Heart left ventricle (tissue), 16 donors: ENCODE measurements at regions not wholly inside any gene's neighbourhood (a gene's known extent, or its start where the extent isn't known, plus 50 kb on each side); places are given as distances from the start of the nearest gene placed in this dataset.

Source experiments
- ATAC-seq, 4 donors: fragments of 200-7000 bp; cut with Tn5 transposase; one replicate each; pipeline ENCODE4 v1.9.1; 2020 to 2022; ENCODE audit warnings: moderate library complexity in 4 of 4, mild to moderate bottlenecking in 3 of 4, moderate number of reproducible peaks in 1 of 4
- DNase-seq, 5 donors: peaks; one replicate each; pipeline ENCODE4 v3.0.0-alpha.2; 2020
- H3K27ac ChIP-seq, 12 donors: fragments of 200-600 bp; sonication (generic) in 4 of 12; one replicate each; pipeline versions ENCODE4 v1.5.0 to v1.8.0; 2016 to 2022; ENCODE audit warnings: mild to moderate bottlenecking in 2 of 12
- H3K27me3 ChIP-seq, 9 donors: fragments of 200-600 bp; sonication (generic) in 2 of 9; one replicate each; pipeline versions ENCODE4 v1.5.1 to v1.8.0; 2016 to 2022; ENCODE audit warnings: mild to moderate bottlenecking in 3 of 9
- H3K36me3 ChIP-seq, 9 donors: fragments of 200-600 bp; sonication (generic) in 2 of 9; one replicate each; pipeline versions ENCODE4 v1.5.0 to v1.8.0; 2018 to 2022; ENCODE audit warnings: mild to moderate bottlenecking in 2 of 9
- H3K4me1 ChIP-seq, 12 donors: fragments of 200-600 bp; sonication (generic) in 4 of 12; one replicate each; pipeline versions ENCODE4 v1.5.0 to v1.8.0; 2016 to 2022; ENCODE audit warnings: mild to moderate bottlenecking in 3 of 12
- H3K4me3 ChIP-seq, 12 donors: fragments of 200-600 bp; sonication (generic) in 4 of 12; one replicate each; pipeline versions ENCODE4 v1.5.0 to v1.8.0; 2017 to 2022; ENCODE audit warnings: mild to moderate bottlenecking in 9 of 12, moderate library complexity in 4 of 12
- H3K9me3 ChIP-seq, 12 donors: fragments of 200-600 bp; sonication (generic) in 4 of 12; one replicate each; pipeline versions ENCODE4 v1.5.0 to v1.8.0; 2016 to 2022; ENCODE audit warnings: mild to moderate bottlenecking in 1 of 12
- CTCF ChIP-seq, 12 donors: fragments of 200-600 bp; sonication (generic) in 4 of 12; IDR thresholded peaks; one replicate each; pipeline versions ENCODE4 v1.5.0 to v1.8.0; 2018 to 2022; ENCODE audit warnings: antibody characterized with exemption in 12 of 12, mild to moderate bottlenecking in 5 of 12
- POLR2A ChIP-seq, 2 donors: fragments of 450-650 bp; IDR thresholded peaks; one replicate each; pipeline ENCODE4 v1.6.1; 2017; ENCODE audit warnings: antibody characterized with exemption in 2 of 2, mild to moderate bottlenecking in 2 of 2, moderate library complexity in 2 of 2
- WGBS, 4 donors: extraction: QIAGEN DNeasy Blood & Tissue Kit in 2 of 4; methylation state at CpG; one replicate each; pipeline versions ENCODE4 v1.1.5 to v1.1.7; 2013 to 2018; 5-methylcytosine and 5-hydroxymethylcytosine counted together
- intact Hi-C, 10 donors: fragments of 100-400 bp; cut with DNase I; formaldehyde crosslinking; loops; one replicate each; pipeline versions ENCODE4 v1.11.1 to v1.14.2; 2022
- donor health status: ischemic (EF 13 %, LVEDD 7.1; RV severe dilation, severe dysfunction).
- donor health status: healthy with polysubstance abuse.
- donor health status: DM: no; HTN: yes; CAD: no.
- donor health status: DM: no; HTN: no; CAD: no.
- donor health status: ischemic (EF 25% LVEDD 6.9; RV normal size, moderate dysfunction).
- donor health status: ischemic (EF 25% LVEDD 5.7; RV mildly dilated, moderate dysfunction).
- donor health status: healthy.
- donor health status: DM: yes; HTN: yes; CAD: no.
- donor health status: ischemic (EF 35%, LVEDD 5.7; RV mildly dilated, moderate dysfunction).
- donor health status: nonischemic (EF 11% LVEDD 7.7; RV severe dilation, severe dysfunction).
- donor health status: DM: yes; HTN: yes; CAD: no.
- donor health status: PGD.
- donor health status: ischemic (EF 29% LVEDD 5.4; RV normal size, mild dysfunction).
- donor health status: nonischemic (EF 23%, LVEDD 6.1; RV moderate dilation, normal function).

- H3K27me3 ChIP-seq, result no peaks in the 10 kb centered on the region
- H3K4me1 ChIP-seq, result peaks cover 0 to 6% (median 0%) of the 10 kb centered on the region in 12 donors
- H3K9me3 ChIP-seq, result peaks cover 3 to 52% (median 32%) of the 10 kb centered on the region in 12 donors
- DNase-seq, result no peak
- intact Hi-C loops, result no loop called here
- H3K27ac ChIP-seq, result no peak overlapping the region
- TF ChIP-seq POLR2A (IDR thresholded peaks at IDR 0.05) (no peak), CTCF (IDR thresholded peaks at IDR 0.05) (no peak)
- no peaks in the 10 kb centered on the region for H3K36me3 ChIP-seq
- no peak overlapping the region for H3K4me3 ChIP-seq
- WGBS, 4 donors, result 92 to 98% (median 97%) methylated on average over 3 of the region's 3 CpGs
- ATAC-seq, result no peak
These were observed 59.2 kb upstream of the C15orf39 start for GRCh38 chr15:75142499-75142898.

GRCh38 chr15:75143738-75144334, 57.8 kb upstream of the C15orf39 start:
- H3K4me3 ChIP-seq, result no peak overlapping the region
- H3K36me3 ChIP-seq, result no peaks in the 10 kb centered on the region
- no peak overlapping the region for H3K27ac ChIP-seq
- ATAC-seq, result no peak
- intact Hi-C loops, result no loop called here
- 84 to 94% (median 90%) methylated on average over 5 of the region's 5 CpGs for WGBS, 4 donors
- no peaks in the 10 kb centered on the region for H3K27me3 ChIP-seq
- peaks cover 0 to 6% (median 0%) of the 10 kb centered on the region in 12 donors for H3K4me1 ChIP-seq
- TF ChIP-seq POLR2A (IDR thresholded peaks at IDR 0.05) (no peak), CTCF (IDR thresholded peaks at IDR 0.05) (no peak)
- H3K9me3 ChIP-seq, result peaks cover 3 to 62% (median 36%) of the 10 kb centered on the region in 12 donors
- no peak for DNase-seq

- intact Hi-C loops, result no loop called here
- TF ChIP-seq CTCF (IDR thresholded peaks at IDR 0.05) (no peak), POLR2A (IDR thresholded peaks at IDR 0.05) (no peak)
- H3K4me3 ChIP-seq, result no peak overlapping the region
- H3K4me1 ChIP-seq, result peaks cover 0 to 5% (median 0%) of the 10 kb centered on the region in 12 donors
- peaks cover 3 to 62% (median 36%) of the 10 kb centered on the region in 12 donors for H3K9me3 ChIP-seq
- ATAC-seq (no peak), DNase-seq (no peak)
- 42 to 87% (median 74%) methylated on average over 4 to 7 of the region's 7 CpGs for WGBS, 4 donors
- H3K27me3 ChIP-seq, result no peaks in the 10 kb centered on the region
- no peaks in the 10 kb centered on the region for H3K36me3 ChIP-seq
- H3K27ac ChIP-seq, result no peak overlapping the region
These were observed 56.4 kb upstream of the C15orf39 start for GRCh38 chr15:75145027-75145841.

- Histone ChIP-seq H3K4me3 (no peak overlapping the region), H3K9me3 (peaks cover 0 to 43% (median 21%) of the 10 kb centered on the region in 12 donors), H3K27ac (no peak overlapping the region), H3K4me1 (peaks cover 0 to 34% (median 0%) of the 10 kb centered on the region in 12 donors), H3K36me3 (no peaks in the 10 kb centered on the region), H3K27me3 (no peaks in the 10 kb centered on the region)
- WGBS, 4 donors, result 91 to 97% (median 95%) methylated on average over 2 of the region's 2 CpGs
- TF ChIP-seq POLR2A (IDR thresholded peaks at IDR 0.05) (no peak), CTCF (IDR thresholded peaks at IDR 0.05) (no peak)
- ATAC-seq, result no peak
- intact Hi-C loops, result no loop called here
- DNase-seq, result no peak
These were observed 53.4 kb upstream of the C15orf39 start for GRCh38 chr15:75148280-75148679.
